ENCODE measurements at regions not wholly inside any gene's neighbourhood (a gene's known extent, or its start where the extent isn't known, plus 50 kb on each side); places are given as distances from the start of the nearest gene placed in this dataset.

- DNase-seq: no peak
Observed at GRCh38 chr6:97820400-97820799, 537.4 kb upstream of the MMS22L start.

DNA sequence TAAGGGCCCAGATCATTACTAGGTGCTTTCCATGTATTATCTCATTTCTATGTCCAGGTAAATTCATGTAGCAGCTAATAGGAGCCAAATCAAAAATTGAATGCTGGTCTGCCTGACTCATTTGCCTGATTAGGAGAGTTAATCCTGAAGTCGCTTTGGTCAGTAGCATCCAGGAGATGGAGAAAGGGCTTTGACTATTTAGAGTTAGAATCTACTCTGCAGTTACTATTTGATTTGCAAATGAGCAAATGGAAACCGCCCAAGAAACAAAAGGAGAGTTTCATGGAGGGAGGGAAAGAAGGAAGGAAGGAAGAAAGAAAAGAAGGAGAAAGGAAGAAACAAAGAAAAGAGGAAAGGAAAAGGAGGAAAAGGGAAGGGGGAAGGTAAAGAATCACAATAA lies 539.6 kb upstream of the MMS22L start:
- no peak for DNase-seq

- DNase-seq: no peak
Observed at GRCh38 chr6:97841763-97842162, 558.7 kb upstream of the MMS22L start.

DNA sequence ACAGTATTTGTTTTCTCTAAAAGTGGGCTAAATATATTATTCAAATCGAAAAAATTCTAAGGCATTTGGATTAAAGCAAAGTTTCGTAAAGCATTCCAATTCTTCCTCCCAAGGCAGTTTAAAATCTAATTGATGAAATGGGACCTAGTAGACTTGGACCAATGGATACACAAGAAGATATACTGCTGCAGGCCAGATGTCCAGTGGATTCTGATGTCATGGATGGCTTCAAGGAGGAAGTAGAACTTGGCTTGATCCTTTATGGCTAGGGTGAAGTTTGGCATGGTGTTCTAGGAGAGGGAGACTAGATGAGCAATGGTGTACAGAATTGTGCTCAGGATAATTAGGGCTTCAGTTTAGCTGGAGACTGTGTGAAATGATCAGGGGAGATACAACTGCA lies 559.5 kb upstream of the MMS22L start:
- no peak for DNase-seq

- no peak for DNase-seq
Observed at GRCh38 chr6:97849390-97849789, 566.4 kb upstream of the MMS22L start.

DNA sequence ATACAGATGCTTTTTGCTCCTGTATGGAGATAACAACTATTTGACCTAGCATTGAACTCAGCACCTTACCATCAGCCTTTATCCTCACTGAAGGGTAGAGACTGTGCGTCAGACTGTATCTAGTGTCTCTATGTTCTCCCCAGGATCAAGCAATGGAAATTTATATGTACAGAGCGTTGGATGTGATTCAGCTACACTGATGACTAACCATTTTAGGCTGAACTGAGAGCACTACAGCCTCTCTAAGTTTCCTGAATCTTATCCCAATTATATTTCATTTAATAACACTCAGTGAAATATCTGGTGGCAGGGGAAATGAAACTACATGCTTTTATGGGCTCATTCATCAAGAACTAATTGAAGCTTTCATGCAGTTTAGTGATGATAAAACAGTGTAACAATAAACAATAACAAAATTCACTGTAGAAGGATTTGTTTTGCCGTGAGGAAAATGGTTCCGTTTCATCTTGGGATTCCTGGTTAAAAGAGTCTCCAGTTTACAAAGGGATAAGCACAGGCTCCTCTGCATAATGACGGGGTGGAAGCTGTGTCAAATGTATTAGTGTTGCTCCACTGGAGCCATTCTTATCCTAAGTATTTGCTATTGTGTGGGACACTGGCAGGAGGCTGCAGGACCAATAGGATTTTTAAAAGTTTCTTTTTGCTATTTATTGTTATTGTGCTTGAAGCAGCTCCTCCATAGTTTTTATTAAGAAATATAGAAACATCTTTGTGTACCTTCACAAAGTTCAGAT lies 567.6 kb upstream of the MMS22L start:
- no peak for DNase-seq

DNA sequence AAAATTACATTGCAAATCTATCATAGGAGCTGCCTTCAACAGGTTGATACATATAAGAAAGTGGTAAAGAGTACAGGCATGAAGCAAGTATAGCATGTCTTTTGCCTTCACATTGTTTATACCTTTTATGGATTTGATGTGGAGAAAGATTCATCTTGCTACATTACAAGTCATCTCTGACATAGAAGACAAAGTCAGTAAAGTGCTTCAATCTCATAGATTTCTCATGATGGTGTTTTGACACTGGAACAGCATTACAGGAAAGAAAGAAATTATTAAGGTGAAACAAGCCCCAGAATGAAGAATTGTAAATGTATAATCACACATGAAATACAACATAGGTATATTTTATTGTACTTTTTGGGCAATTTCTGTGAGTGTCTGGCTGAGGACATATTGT lies 580.7 kb upstream of the MMS22L start:
- DNase-seq: no peak

DNA sequence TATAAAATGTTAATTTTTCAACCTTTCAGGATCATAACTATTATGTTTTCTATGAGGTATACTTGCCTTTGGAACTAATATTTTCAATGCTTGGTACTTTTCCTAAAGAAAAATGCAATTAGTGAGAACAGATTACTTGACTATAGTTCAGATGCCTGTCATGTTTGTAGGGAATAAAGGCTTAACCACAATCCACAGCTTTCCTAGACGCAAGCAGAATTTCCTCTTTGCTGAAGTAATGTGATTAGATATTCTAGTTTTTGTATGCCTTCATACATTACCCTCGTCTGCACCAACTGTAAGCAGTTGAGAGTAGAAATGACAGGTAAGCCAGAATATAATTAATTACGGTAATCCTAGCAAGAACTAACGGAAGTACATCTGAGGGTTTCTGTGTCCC lies 581.4 kb upstream of the MMS22L start:
- no peak for DNase-seq

- no peak for DNase-seq
Observed at GRCh38 chr6:97864826-97865225, 581.8 kb upstream of the MMS22L start.

GRCh38 chr6:97865612-97866011 lies 582.6 kb upstream of the MMS22L start:
- DNase-seq: no peak

DNA sequence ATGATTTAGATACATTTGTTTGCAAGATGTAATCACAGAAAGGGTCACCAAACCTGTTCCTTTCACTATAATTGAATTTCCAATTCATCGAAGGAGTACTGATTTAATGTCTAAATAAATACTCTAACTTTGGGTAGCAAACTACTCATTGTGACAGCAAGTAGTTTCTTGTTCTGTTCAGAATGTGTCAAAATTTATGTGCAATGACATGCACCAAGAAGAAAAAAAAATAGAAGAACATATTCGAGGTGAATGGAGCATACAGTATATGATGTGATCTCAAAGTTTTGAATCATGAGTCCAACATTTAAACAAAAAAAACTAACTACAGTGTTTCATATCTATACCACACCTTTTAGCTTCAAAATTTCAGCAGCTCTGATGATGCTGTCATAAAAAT lies 583.6 kb upstream of the MMS22L start:
- no peak for DNase-seq

- DNase-seq: no peak
Observed at GRCh38 chr6:97867177-97867576, 584.2 kb upstream of the MMS22L start.

DNA sequence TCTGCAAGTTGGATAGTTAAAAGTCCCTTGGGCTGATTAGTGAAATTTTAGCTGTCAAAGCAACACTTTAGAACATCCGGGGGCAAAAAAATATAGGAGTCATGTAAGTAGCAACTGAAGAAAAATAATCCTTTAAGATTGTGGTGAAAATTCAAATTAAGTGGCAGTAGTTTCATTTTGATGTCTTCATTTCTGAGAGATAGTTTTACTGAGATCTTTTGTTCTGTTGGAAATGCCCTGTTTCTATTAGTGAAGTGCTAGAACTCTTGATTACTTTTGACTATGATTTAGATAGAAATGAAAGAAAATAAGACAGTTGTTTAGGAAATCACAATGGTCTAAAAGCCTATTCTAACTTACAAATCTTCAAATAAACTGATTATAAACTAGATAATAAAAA lies 587.3 kb upstream of the MMS22L start:
- no peak for DNase-seq

DNA sequence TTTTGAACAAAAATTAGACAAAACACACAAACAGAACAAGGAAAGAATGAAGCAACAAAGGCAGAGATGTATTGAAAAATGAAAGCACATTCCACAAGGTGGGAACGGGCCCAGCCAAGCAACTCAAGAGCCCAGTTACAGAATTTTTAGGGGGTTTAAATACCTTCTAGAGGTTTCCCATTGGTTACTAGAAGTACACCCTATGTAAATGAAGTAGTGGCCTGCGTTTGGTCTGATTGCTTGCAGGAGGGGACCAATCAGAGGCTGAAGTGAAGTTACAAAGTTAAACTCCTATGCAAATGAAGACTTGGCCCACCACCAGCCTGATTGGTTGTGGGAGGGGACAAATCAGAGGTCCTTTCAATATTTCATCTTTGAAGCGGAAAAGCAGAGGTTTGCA lies 593.7 kb upstream of the MMS22L start:
- DNase-seq: no peak

- no peak for DNase-seq
Observed at GRCh38 chr6:97882755-97883154, 599.7 kb upstream of the MMS22L start.

DNA sequence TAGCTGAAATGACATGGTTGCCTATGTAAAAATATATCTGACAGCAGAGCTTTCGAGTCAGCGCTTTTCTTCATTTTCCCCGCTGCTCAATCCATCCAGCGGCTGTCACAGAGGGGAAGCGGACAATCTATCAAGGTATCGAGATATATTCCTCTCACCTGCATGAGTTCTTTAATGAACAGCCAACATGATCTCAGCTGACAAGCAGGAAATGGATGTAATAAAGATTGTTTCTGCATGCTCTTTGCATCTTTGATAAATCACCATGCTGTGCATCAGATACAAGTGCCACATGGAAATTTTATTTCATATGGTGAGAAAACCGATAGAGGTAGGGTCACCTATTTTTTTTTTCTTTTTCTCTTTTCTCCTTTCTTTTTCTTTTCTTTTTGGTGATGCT lies 602.3 kb upstream of the MMS22L start:
- no peak for DNase-seq

- no peak for DNase-seq
Observed at GRCh38 chr6:97885828-97886227, 602.8 kb upstream of the MMS22L start.

- no peak for DNase-seq
Observed at GRCh38 chr6:97901531-97901930, 618.5 kb upstream of the MMS22L start.

GRCh38 chr6:97909380-97909779 lies 626.4 kb upstream of the MMS22L start:
- DNase-seq: no peak

DNA sequence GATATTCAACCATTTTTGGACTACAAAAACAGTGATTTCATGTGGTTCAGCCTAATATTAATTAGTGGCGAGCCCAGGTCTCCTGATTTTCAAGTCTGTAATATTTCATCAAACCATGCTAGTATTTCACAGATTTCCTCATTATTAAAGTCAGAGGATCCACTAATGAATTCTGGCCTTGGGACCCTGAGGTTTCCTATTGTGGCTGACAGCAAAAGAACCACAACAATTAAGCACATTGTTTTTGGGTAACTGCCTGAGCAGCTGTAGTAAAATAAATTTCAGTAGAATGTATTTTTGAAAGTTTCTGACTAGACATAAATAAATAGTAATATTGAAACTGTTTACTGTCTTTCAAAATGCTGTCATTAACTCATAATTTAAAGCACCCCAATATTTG lies 630.7 kb upstream of the MMS22L start:
- no peak for DNase-seq

DNA sequence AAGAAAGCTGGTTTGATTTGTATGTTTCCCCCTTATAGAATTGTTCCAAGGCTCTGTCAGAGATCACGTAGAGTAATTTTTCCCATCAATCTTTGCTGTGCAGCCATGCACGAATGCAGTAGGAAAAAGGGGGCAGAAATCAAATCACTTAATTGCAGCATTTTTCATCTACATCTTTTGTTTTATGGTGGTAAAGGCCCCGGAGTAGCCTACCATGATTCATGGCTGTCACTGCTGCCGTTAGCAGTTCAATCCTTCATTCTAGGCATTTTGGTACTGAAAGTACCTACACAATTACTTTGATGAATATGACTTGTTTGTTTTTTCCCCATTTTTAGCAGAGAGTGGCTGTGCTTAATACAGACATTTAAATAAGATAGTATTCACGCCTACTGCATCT lies 631.9 kb upstream of the MMS22L start:
- DNase-seq: no peak

DNA sequence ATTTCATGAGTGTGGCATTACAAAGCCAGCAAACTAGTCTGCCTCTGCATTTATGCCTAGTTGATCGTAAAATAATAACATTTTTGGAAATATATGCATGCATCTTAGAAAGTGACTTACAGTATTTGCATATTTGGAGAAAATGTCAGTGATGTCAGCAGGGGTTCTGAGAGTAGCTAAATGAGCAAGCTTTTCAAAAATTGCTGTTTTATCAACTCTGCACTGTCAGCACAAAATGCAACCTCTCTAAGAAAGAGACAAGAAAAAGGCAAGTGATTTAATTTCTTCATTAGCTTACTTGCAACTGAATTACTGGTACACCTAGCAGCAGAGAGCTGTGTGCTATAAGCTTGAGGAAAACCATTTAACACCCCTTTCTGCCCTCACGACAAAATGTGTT lies 632.5 kb upstream of the MMS22L start:
- no peak for DNase-seq

GRCh38 chr6:97917369-97917768 lies 634.4 kb upstream of the MMS22L start:
- DNase-seq: no peak

GRCh38 chr6:97919046-97919445 lies 636.0 kb upstream of the MMS22L start:
- no peak for DNase-seq

GRCh38 chr6:97919631-97920030 lies 636.6 kb upstream of the MMS22L start:
- DNase-seq: no peak

DNA sequence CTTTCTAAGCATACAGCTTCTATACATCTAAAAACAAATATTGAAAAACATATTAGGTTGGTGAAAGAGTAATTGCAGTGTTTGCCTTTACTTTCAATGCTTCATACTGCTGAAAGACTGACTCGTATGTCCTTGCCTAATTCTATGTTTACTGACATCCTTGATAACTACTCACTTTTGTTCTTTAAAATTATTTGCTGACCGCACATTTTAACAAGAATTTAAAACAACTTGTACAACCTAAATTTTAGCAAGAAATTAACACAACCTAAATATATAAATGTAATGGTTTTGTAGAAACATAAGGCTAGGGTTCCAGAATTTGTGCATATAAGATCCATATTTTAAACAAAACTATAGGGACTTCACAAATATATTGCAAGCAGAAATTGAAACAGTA lies 640.2 kb upstream of the MMS22L start:
- DNase-seq: no peak

Measured in HCEC 1CT (cell line).